Aorta (tissue), 5 donors: ENCODE measurements at regions not wholly inside any gene's neighbourhood (a gene's known extent, or its start where the extent isn't known, plus 50 kb on each side); places are given as distances from the start of the nearest gene placed in this dataset.

Experiments used
- ATAC-seq: fragments of 200-7000 bp; cut with Tn5 transposase; one replicate; pipeline ENCODE4 v1.9.1; 2022; ENCODE audit warnings: moderate library complexity; ENCODE audit not compliant: low FRiP score
- DNase-seq, 2 donors: peaks; one replicate each; pipeline ENCODE4 v3.0.0-alpha.2; 2020
- H3K27ac ChIP-seq, 2 donors: one replicate each; pipeline ENCODE4 v1.5.1; 2013; ENCODE audit warnings: low read length in 2 of 2, mild to moderate bottlenecking in 2 of 2, moderate library complexity in 2 of 2, control low read depth in 1 of 2, inconsistent platforms in 1 of 2, low read depth in 1 of 2
- H3K27me3 ChIP-seq, 2 donors: one replicate each; pipeline ENCODE4 v1.6.1; 2013; ENCODE audit warnings: control low read depth in 1 of 2, low read length in 1 of 2, mild to moderate bottlenecking in 1 of 2, moderate library complexity in 1 of 2; ENCODE audit not compliant: insufficient read depth in 2 of 2, control insufficient read depth in 1 of 2
- H3K36me3 ChIP-seq, 2 donors: one replicate each; pipeline ENCODE4 v1.6.1; 2013; ENCODE audit warnings: control low read depth in 1 of 2, low read length in 1 of 2, mild to moderate bottlenecking in 1 of 2; ENCODE audit not compliant: insufficient read depth in 2 of 2, control insufficient read depth in 1 of 2
- H3K4me1 ChIP-seq, 2 donors: one replicate each; pipeline ENCODE4 v1.6.1; 2013; ENCODE audit warnings: low read length in 2 of 2, control low read depth in 1 of 2, mild to moderate bottlenecking in 1 of 2, moderate library complexity in 1 of 2; ENCODE audit not compliant: insufficient read depth in 2 of 2, control insufficient read depth in 1 of 2
- H3K4me3 ChIP-seq, 2 donors: one replicate each; pipeline ENCODE4 v1.5.1; 2013; ENCODE audit warnings: low read length in 2 of 2, control low read depth in 1 of 2, mild to moderate bottlenecking in 1 of 2
- H3K9me3 ChIP-seq: one replicate; pipeline ENCODE4 v1.6.1; 2013; ENCODE audit warnings: mild to moderate bottlenecking, low read length; ENCODE audit not compliant: control insufficient read depth
- WGBS, 2 donors: extraction: QIAGEN DNeasy Blood & Tissue Kit; methylation state at CpG; one replicate each; pipeline ENCODE4 v1.1.7; 2013; 5-methylcytosine and 5-hydroxymethylcytosine counted together
- intact Hi-C, 2 donors: fragments of 100-400 bp; cut with DNase I; formaldehyde crosslinking; loops; one replicate each; pipeline versions ENCODE4 v1.14.2 to v1.15.0; 2022
- donor health status: healthy with polysubstance abuse.
- donor health status: Bipolar disorder and iron deficiency.
- donor health status: DM: no; HTN: no; CAD: no.
- donor health status: DM: no; HTN: no; CAD: no.
- donor health status: DM: yes; HTN: yes; CAD: no.

- intact Hi-C loops: no loop called here
- no peak overlapping the region for H3K27ac ChIP-seq
- ATAC-seq: no peak
Observed at GRCh38 chr7:12131122-12131521, 80.0 kb upstream of the TMEM106B start.

GRCh38 chr7:12133865-12134264, 77.2 kb upstream of the TMEM106B start:
- Histone ChIP-seq H3K36me3 (no peaks in the 10 kb centered on the region), H3K4me3 (no peak overlapping the region), H3K9me3 (no peaks in the 10 kb centered on the region), H3K27ac (no peak overlapping the region), H3K27me3 (no peaks in the 10 kb centered on the region), H3K4me1 (no peaks in the 10 kb centered on the region)
- ATAC-seq (no peak), DNase-seq (no peak)
- intact Hi-C loops: no loop called here

More at GRCh38 chr7:12131122-12131521, 80.0 kb upstream of the TMEM106B start:
- H3K36me3 ChIP-seq: no peaks in the 10 kb centered on the region
- H3K27me3 ChIP-seq: no peaks in the 10 kb centered on the region
- DNase-seq: no peak
- H3K9me3 ChIP-seq: no peaks in the 10 kb centered on the region
- no peaks in the 10 kb centered on the region for H3K4me1 ChIP-seq
- H3K4me3 ChIP-seq: no peak overlapping the region

GRCh38 chr7:12136523-12136922, 74.6 kb upstream of the TMEM106B start:
- no peaks in the 10 kb centered on the region for H3K27me3 ChIP-seq
- intact Hi-C loops: no loop called here
- no peaks in the 10 kb centered on the region for H3K4me1 ChIP-seq
- H3K4me3 ChIP-seq: no peak overlapping the region
- H3K36me3 ChIP-seq: no peaks in the 10 kb centered on the region
- H3K27ac ChIP-seq: no peak overlapping the region
- H3K9me3 ChIP-seq: no peaks in the 10 kb centered on the region
- ATAC-seq (no peak), DNase-seq (no peak)

GRCh38 chr7:12137283-12137682, 73.8 kb upstream of the TMEM106B start:
- H3K27ac ChIP-seq: no peak overlapping the region
- DNase-seq (no peak), ATAC-seq (no peak)
- H3K4me1 ChIP-seq: no peaks in the 10 kb centered on the region
- H3K36me3 ChIP-seq: no peaks in the 10 kb centered on the region
- no peaks in the 10 kb centered on the region for H3K27me3 ChIP-seq
- no peak overlapping the region for H3K4me3 ChIP-seq
- intact Hi-C loops: no loop called here
- 22 to 37% methylated on average over 1 of the region's 1 CpG for WGBS, 2 donors
- H3K9me3 ChIP-seq: no peaks in the 10 kb centered on the region

GRCh38 chr7:12138421-12138820, 72.7 kb upstream of the TMEM106B start:
- Histone ChIP-seq H3K27ac (no peak overlapping the region), H3K4me3 (no peak overlapping the region), H3K4me1 (no peaks in the 10 kb centered on the region), H3K27me3 (no peaks in the 10 kb centered on the region), H3K36me3 (no peaks in the 10 kb centered on the region), H3K9me3 (no peaks in the 10 kb centered on the region)
- ATAC-seq (no peak), DNase-seq (no peak)
- 73 to 77% methylated on average over 4 of the region's 4 CpGs for WGBS, 2 donors
- intact Hi-C loops: no loop called here

- DNase-seq (no peak), ATAC-seq (no peak)
- Histone ChIP-seq H3K27ac (no peak overlapping the region), H3K4me3 (no peak overlapping the region), H3K36me3 (no peaks in the 10 kb centered on the region), H3K27me3 (no peaks in the 10 kb centered on the region), H3K4me1 (no peaks in the 10 kb centered on the region), H3K9me3 (no peaks in the 10 kb centered on the region)
- intact Hi-C loops: no loop called here
- 85 to 86% methylated on average over 6 of the region's 6 CpGs for WGBS, 2 donors
Observed at GRCh38 chr7:12139416-12139815, 71.7 kb upstream of the TMEM106B start.

- no peak for DNase-seq
- no peak for ATAC-seq
- Histone ChIP-seq H3K27me3 (no peaks in the 10 kb centered on the region), H3K36me3 (no peaks in the 10 kb centered on the region), H3K9me3 (no peaks in the 10 kb centered on the region), H3K4me1 (no peaks in the 10 kb centered on the region), H3K27ac (no peak overlapping the region), H3K4me3 (no peak overlapping the region)
- 51 to 54% methylated on average over 2 of the region's 2 CpGs for WGBS, 2 donors
- intact Hi-C loops: no loop called here
Observed at GRCh38 chr7:12146813-12147212, 64.3 kb upstream of the TMEM106B start.

GRCh38 chr7:12152196-12152918, 58.7 kb upstream of the TMEM106B start:
- no peak overlapping the region for H3K27ac ChIP-seq
- H3K36me3 ChIP-seq: no peaks in the 10 kb centered on the region
- no peak overlapping the region for H3K4me3 ChIP-seq
- intact Hi-C loops: no loop called here
- 70 to 87% methylated on average over 5 of the region's 5 CpGs for WGBS, 2 donors
- no peak for DNase-seq
- no peak for ATAC-seq
- no peaks in the 10 kb centered on the region for H3K9me3 ChIP-seq
- H3K4me1 ChIP-seq: no peaks in the 10 kb centered on the region
- H3K27me3 ChIP-seq: no peaks in the 10 kb centered on the region

- Histone ChIP-seq H3K27me3 (no peaks in the 10 kb centered on the region), H3K4me3 (no peak overlapping the region), H3K9me3 (no peaks in the 10 kb centered on the region), H3K27ac (no peak overlapping the region), H3K4me1 (no peaks in the 10 kb centered on the region), H3K36me3 (no peaks in the 10 kb centered on the region)
- ATAC-seq: no peak
- DNase-seq: no peak
- WGBS, 2 donors: 58 to 68% methylated on average over 1 of the region's 1 CpG
- intact Hi-C loops: no loop called here
Observed at GRCh38 chr7:12154119-12154518, 57.0 kb upstream of the TMEM106B start.
